Effector memory CD4-positive, alpha-beta T cell (primary cell): ENCODE measurements at regions not wholly inside any gene's neighbourhood (a gene's known extent, or its start where the extent isn't known, plus 50 kb on each side); places are given as distances from the start of the nearest gene placed in this dataset.
"Not testable (repeated sequence)": the region's sequence is repeated elsewhere in the genome, so short reads cannot be mapped to it uniquely, and the experiment has no call there.

Experiments
- DNase-seq, 3 donors: peaks; one replicate each; pipeline ENCODE4 v3.0.0-alpha.2; 2020
- H3K27ac ChIP-seq: 2 replicates; pipeline ENCODE4 v1.7.0; 2013; ENCODE audit warnings: mild to moderate bottlenecking, low read length, moderate library complexity; ENCODE audit not compliant: insufficient read depth, poor library complexity, severe bottlenecking
- H3K27me3 ChIP-seq: replicated peaks from 2 replicates; pipeline ENCODE4 v1.7.0; 2013; ENCODE audit warnings: mild to moderate bottlenecking, low read length; ENCODE audit not compliant: insufficient read depth, control insufficient read depth, poor library complexity, severe bottlenecking
- H3K36me3 ChIP-seq: 2 replicates; pipeline ENCODE4 v1.7.0; 2013; ENCODE audit warnings: mild to moderate bottlenecking, low read length, moderate library complexity; ENCODE audit not compliant: control insufficient read depth, insufficient read depth
- H3K4me1 ChIP-seq: 2 replicates; pipeline ENCODE4 v1.7.0; 2013; ENCODE audit warnings: low read length, mild to moderate bottlenecking; ENCODE audit not compliant: control insufficient read depth, insufficient read depth, poor library complexity, severe bottlenecking
- H3K4me3 ChIP-seq: 2 replicates; pipeline ENCODE4 v1.7.0; 2013; ENCODE audit warnings: low read length, low read depth, mild to moderate bottlenecking; ENCODE audit not compliant: insufficient read depth, poor library complexity, severe bottlenecking
- H3K9me3 ChIP-seq: 2 replicates; pipeline ENCODE4 v1.7.0; 2013; ENCODE audit warnings: mild to moderate bottlenecking, low read length, moderate library complexity; ENCODE audit not compliant: control insufficient read depth

DNA sequence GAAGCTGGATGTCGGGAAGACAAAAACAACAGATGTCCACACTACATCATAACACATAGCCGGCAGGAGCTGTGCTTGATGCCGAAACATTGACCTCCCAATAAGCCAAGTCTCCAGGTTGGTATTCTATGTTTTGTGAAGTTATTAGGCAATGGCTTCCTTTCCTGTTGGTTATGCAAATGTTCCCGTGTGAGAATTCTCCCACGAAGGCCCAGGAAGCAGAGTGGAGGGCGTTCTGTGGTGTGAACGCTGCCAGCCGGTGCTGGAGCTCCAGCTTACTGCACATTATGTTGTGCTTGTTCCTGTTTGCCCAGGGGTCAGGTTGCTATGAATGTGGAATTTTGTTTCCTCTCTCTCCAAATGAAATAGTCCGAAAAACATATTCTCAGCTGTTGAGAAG is 156.4 kb upstream of the HMGA2 start:
- Histone ChIP-seq H3K9me3 (no peaks in the 10 kb centered on the region), H3K4me1 (no peaks in the 10 kb centered on the region), H3K27ac (no peak overlapping the region), H3K27me3 (no peaks in the 10 kb centered on the region), H3K36me3 (no peaks in the 10 kb centered on the region), H3K4me3 (no peak overlapping the region)
- no peak for DNase-seq

DNA sequence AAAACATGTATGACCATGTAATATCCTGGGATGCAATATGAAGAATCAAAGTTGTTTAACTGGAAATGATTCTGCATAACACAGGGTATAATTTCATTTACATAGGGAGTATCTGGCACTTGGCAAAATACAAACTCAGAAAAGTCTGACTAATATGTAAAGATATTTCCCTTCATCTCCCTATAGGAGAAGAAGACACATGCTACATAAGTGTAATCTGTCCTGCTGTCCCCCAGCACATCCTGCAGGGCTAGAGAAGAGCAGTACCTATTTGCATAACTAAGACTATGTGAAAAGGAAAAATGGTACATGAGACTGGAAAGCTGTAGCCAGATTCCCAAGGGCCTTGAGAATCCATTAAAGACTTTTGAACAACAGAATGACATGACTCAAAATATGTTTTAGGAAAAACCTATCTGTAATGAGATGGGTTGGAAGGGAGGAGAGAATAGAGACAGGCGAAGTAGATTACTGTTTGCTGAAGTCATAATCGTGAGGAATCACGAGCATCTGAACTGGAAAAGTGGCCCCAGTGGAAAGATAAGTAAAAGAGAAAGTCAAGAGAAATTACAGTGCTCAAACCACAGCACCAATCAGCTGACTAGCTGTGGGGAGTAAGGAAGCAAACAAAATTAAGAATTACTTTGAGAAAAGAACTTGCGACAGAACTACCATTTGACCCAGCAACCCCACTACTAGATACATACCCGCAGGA is 155.1 kb upstream of the HMGA2 start:
- Histone ChIP-seq H3K4me3 (no peak overlapping the region), H3K27ac (no peak overlapping the region), H3K4me1 (no peaks in the 10 kb centered on the region), H3K27me3 (no peaks in the 10 kb centered on the region), H3K9me3 (no peaks in the 10 kb centered on the region), H3K36me3 (no peaks in the 10 kb centered on the region)
- DNase-seq: no peak

DNA sequence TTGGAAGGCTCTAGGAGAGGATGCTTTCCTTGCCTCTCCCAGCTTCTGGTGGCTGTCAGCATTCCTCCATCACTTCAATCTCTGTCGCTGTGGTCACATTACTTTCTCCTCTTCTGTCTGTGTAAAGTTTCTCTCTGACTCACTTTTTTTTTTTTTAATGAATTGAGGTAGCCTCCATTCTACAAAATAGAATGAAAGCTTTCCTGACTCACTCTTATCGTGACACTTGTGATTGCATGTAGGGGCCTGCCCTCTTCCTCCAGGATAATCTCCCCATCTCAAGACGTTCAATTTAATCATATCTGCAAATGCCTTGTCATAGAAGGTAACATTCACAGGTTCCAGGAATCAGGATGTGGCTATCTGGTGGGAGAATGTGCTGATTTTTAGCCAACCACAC is 153.5 kb upstream of the HMGA2 start:
- H3K4me1 ChIP-seq: no peaks in the 10 kb centered on the region
- no peak overlapping the region for H3K27ac ChIP-seq
- DNase-seq: no peak
- no peaks in the 10 kb centered on the region for H3K27me3 ChIP-seq
- H3K9me3 ChIP-seq: no peaks in the 10 kb centered on the region
- H3K36me3 ChIP-seq: no peaks in the 10 kb centered on the region
- no peak overlapping the region for H3K4me3 ChIP-seq

DNA sequence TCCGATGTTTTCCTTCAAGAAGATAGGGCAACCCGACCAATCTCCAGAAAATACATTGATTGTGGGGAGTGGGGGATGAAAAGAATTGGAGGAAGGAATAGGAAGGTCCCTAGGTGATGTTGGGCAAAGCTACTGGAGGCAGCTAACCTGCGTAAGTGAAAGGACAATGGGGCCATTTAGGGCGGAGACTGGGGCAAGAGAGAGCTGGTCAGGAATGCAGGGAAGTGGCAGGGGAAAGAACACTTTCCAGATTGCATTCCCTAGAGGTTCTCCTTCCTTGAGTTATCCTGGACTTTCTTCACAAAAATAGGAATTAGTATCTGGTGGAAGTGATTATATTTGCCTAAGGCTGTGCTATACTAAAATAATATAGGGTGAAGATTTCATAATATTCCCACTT is 151.8 kb upstream of the HMGA2 start:
- H3K4me3 ChIP-seq: no peak overlapping the region
- no peaks in the 10 kb centered on the region for H3K9me3 ChIP-seq
- no peaks in the 10 kb centered on the region for H3K4me1 ChIP-seq
- no peaks in the 10 kb centered on the region for H3K27me3 ChIP-seq
- H3K27ac ChIP-seq: no peak overlapping the region
- no peaks in the 10 kb centered on the region for H3K36me3 ChIP-seq
- DNase-seq: no peak

DNA sequence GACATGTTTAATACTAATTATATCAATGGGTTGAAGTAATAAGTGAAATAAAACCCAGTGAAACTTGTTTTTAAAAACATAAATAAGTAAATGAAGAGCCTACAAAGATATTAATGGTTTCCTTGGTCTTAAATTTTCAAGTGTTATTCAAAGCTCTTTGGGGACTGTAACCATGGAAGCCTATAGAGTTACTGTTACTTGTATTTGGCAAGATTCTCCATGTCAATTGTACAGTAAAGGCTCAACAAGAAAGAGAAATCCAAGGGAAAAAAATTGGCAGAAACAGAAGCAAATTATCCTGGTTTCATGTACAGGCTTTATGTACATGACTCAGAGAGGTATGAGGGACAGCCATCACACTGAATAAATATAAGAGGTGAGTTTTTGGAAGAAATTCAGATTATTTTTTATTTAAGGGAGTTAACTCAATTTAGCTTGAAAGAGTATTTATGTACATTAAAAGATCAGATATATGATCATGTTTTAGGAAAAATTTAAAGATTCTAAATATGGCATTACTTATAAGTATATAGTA is 151.1 kb upstream of the HMGA2 start:
- no peaks in the 10 kb centered on the region for H3K4me1 ChIP-seq
- H3K36me3 ChIP-seq: no peaks in the 10 kb centered on the region
- no peak overlapping the region for H3K4me3 ChIP-seq
- H3K27ac ChIP-seq: no peak overlapping the region
- no peaks in the 10 kb centered on the region for H3K27me3 ChIP-seq
- DNase-seq: no peak
- H3K9me3 ChIP-seq: no peaks in the 10 kb centered on the region

DNA sequence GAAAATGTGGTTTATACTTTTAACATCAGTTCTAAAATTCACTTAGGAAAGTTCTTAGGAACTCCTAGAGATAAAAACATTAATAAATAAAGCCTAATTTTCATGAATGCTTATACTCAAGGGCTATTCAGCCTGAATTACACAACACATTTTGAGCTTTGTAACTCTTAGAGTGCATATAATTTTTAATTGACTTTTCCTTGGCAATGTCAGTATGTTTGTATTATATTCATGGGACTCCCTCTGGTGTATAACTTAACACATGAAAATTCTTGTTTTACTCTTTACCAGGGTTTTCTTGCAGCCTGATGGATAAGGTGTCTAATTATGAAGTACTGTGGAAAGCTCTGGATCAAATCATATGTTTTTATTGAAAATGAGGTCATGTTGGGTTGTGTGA is 150.6 kb upstream of the HMGA2 start:
- Histone ChIP-seq H3K4me3 (no peak overlapping the region), H3K9me3 (no peaks in the 10 kb centered on the region), H3K27me3 (no peaks in the 10 kb centered on the region), H3K4me1 (no peaks in the 10 kb centered on the region), H3K27ac (no peak overlapping the region), H3K36me3 (no peaks in the 10 kb centered on the region)
- no peak for DNase-seq

DNA sequence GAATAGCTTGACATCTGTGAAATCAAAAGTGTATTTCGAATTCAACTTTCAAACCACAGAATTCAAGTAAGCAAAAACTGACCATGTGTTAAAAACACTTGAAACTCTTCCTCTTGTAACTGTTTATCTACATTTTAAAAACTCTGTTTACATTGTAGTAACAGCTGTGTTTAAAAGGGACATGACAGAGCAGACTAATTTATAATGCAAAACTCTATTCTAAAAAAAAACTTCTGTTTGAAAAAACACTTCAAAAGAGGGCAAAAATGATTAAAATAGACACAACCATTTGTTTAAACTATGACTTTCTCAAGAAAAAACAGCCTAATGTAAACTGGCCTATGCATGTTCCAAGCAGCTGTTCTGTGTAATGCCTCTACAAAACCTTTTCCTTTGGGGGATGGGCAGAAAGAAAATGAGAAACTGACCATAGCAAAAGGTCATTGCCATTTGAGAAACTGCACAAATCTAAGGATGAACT is 149.1 kb upstream of the HMGA2 start:
- Histone ChIP-seq H3K4me3 (no peak overlapping the region), H3K27ac (no peak overlapping the region), H3K9me3 (no peaks in the 10 kb centered on the region), H3K27me3 (no peaks in the 10 kb centered on the region), H3K4me1 (no peaks in the 10 kb centered on the region), H3K36me3 (no peaks in the 10 kb centered on the region)
- no peak for DNase-seq

DNA sequence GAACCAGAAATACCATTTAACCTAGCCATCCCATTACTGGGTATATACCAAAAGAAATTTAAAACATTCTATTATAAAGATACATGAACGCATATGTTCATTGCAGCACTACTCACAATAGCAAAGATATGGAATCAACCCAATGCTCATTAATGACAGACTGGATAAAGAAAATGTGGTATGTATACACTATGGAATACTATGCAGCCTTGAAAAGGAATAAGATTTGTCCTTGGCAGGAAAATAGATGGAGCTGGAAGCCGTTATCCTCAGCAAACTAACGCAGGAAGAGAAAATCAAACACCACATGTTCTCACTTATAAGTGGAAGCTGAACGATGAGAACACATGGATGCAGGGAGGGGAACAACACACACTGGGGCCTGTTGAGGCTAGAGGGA is 146.1 kb upstream of the HMGA2 start:
- H3K27ac ChIP-seq, H3K4me3 ChIP-seq, DNase-seq, H3K27me3 ChIP-seq, H3K9me3 ChIP-seq, H3K36me3 ChIP-seq, H3K4me1 ChIP-seq: not testable (repeated sequence)

DNA sequence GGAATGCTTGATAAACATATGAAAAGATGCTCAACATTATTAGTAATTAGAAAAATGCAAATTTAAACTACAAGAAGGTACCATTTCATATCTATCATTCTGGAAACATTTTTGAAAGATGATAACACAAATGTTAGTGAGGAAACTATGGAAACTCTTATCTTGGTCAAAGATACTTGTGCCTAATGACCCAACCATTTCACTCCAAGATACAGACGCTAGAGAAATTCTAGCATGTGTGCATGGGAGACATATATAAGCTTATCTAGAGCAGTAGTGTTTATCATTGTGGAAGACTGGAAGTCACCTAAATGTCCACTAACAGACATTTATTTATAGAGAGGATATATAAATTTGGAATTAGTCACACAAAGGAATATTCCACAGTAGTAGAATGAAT is 143.1 kb upstream of the HMGA2 start:
- Histone ChIP-seq H3K4me1 (no peaks in the 10 kb centered on the region), H3K9me3 (no peaks in the 10 kb centered on the region), H3K27me3 (no peaks in the 10 kb centered on the region), H3K36me3 (no peaks in the 10 kb centered on the region), H3K27ac (no peak overlapping the region), H3K4me3 (no peak overlapping the region)
- no peak for DNase-seq

DNA sequence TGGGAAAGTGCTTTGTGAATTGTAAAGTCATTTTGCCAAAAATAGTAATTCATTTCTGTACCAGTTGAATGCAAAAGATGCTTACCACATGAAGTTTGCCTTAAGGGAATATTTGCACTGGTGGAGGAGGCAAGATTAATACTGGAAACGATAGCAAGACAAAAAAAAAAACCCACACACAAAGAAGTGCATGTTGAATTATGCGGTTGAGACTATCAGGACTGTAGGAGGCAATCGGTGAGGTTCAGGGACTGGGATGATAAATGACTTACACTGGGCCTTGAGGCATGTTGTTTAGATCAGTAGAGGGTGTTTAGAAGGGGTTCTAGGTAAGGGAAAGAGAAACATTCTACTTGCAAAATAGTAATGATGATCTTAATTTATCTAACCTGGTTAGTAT is 142.2 kb upstream of the HMGA2 start:
- DNase-seq: no peak
- H3K36me3 ChIP-seq: no peaks in the 10 kb centered on the region
- no peaks in the 10 kb centered on the region for H3K9me3 ChIP-seq
- no peaks in the 10 kb centered on the region for H3K27me3 ChIP-seq
- no peaks in the 10 kb centered on the region for H3K4me1 ChIP-seq
- H3K4me3 ChIP-seq: no peak overlapping the region
- no peak overlapping the region for H3K27ac ChIP-seq
